HL-60 (cell line): ENCODE measurements at regions not wholly inside any gene's neighbourhood (a gene's known extent, or its start where the extent isn't known, plus 50 kb on each side); places are given as distances from the start of the nearest gene placed in this dataset.

ENCODE experiments used
- GABPA ChIP-seq: IDR thresholded peaks from 2 replicates; pipeline ENCODE4 v1.6.1; 2012; ENCODE audit warnings: low read depth
- POLR2AphosphoS5 ChIP-seq: IDR thresholded peaks from 2 replicates; pipeline ENCODE4 v1.6.1; 2012; ENCODE audit warnings: low read depth
- REST ChIP-seq: IDR thresholded peaks from 2 replicates; pipeline ENCODE4 v1.6.1; 2012; ENCODE audit warnings: low read depth; ENCODE audit not compliant: insufficient replicate concordance
- TF ChIP-seq, protein P1 (sequence below): IDR thresholded peaks from one replicate; pipeline ENCODE4 v1.5.1; 2011; ENCODE audit warnings: low read length, control low read depth, inconsistent platforms; ENCODE audit not compliant: insufficient read depth

- TF ChIP-seq, protein P1, sequence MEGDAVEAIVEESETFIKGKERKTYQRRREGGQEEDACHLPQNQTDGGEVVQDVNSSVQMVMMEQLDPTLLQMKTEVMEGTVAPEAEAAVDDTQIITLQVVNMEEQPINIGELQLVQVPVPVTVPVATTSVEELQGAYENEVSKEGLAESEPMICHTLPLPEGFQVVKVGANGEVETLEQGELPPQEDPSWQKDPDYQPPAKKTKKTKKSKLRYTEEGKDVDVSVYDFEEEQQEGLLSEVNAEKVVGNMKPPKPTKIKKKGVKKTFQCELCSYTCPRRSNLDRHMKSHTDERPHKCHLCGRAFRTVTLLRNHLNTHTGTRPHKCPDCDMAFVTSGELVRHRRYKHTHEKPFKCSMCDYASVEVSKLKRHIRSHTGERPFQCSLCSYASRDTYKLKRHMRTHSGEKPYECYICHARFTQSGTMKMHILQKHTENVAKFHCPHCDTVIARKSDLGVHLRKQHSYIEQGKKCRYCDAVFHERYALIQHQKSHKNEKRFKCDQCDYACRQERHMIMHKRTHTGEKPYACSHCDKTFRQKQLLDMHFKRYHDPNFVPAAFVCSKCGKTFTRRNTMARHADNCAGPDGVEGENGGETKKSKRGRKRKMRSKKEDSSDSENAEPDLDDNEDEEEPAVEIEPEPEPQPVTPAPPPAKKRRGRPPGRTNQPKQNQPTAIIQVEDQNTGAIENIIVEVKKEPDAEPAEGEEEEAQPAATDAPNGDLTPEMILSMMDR, result no peak
- TF ChIP-seq REST (no peak), POLR2AphosphoS5 (no peak), GABPA (no peak)
These were observed 1756.5 kb downstream of the NCAM2 start for GRCh38 chr21:22754746-22755145.
